Fibroblast of skin of scalp (primary cell): ENCODE measurements at regions not wholly inside any gene's neighbourhood (a gene's known extent, or its start where the extent isn't known, plus 50 kb on each side); places are given as distances from the start of the nearest gene placed in this dataset.

Source experiments
- DNase-seq: peaks from one replicate; pipeline ENCODE4 v3.0.0-alpha.2; 2013

GRCh38 chr18:24914685-24915084 is 437.3 kb downstream of the ZNF521 start:
- no peak for DNase-seq

GRCh38 chr18:24915547-24915946 is 436.4 kb downstream of the ZNF521 start:
- peak; percentile 33 for DNase-seq

GRCh38 chr18:24917767-24918166 is 434.2 kb downstream of the ZNF521 start:
- DNase-seq, result no peak

- DNase-seq, result no peak
Measured at GRCh38 chr18:24918257-24918656, 433.7 kb downstream of the ZNF521 start.

DNA sequence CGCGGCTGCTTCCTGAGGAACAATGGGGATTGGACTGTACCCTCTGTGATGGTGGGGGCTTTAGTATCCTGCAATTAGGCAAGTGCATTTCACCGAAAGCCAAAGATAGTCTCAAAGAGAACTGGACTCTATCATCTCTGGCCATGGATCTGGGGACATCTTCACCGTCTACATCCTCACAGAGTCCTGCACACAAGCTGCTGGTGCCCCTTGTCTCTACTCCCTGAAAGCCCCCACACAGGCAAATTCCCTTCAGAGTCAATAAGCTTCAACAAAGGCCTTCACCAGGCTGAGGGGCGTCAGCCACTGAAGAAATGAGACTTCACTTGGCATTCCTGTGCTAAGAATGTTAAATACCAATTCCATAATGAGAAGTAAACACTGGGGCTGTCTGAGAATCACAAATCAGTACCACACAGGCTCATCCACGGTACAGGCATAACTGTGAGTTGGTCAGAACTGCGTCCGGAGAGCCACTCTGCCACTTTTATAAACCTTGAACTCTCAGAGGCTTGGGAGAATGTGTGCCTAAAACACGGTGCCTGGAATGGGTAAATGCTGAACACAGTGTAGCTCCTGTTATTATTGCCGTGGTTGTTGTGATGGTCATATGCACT is 432.7 kb downstream of the ZNF521 start:
- no peak for DNase-seq

DNA sequence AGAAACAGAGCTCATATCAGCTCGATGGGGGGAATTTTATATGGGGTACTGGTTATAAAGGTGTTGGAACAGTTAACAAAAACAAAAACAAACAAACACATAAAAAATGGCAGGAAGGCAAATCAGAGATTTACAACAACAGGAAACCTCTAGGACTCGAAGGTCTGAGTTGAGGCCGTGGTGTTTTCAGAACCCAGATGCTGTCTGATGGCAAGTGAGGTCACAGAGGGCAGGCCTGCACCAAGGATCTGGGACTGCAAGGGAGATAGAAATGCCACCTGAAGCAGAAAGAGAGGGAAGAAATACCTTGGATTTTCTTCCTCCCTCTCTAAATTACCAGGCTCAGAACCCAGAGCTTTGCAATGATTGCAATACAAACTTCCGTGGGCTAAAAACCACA is 429.5 kb downstream of the ZNF521 start:
- DNase-seq, result no peak

GRCh38 chr18:24923138-24923537 is 428.8 kb downstream of the ZNF521 start:
- DNase-seq, result no peak

DNA sequence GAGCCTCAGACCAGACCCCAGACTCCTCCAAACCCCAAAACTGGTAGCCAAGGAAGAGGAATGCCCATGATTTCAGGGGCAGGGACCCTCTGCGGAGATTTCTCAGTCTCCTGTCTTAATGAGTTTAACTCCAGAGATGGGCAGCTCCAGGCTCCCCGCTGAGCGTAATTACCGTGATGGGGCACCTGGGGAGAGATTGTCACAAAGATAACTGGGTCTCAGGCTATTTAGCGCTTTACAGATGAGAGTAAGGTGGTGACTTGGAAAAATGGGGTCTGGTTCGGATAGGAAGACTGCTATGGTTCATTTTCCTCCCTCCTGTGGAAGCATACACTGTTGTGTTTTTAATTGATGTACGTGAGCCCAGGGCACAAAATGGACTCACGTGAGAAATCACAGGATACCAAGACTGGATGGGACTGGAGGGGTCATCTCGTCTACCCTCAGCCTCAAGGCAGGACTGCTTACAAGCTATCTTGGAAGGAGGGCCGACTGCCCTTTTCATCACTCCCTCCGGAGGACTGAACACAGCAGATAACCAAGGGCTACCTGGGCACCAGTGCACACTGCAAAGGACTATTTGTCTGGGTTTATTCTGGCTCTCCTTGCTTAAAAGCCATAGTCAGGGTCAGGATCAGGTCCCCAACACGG is 427.8 kb downstream of the ZNF521 start:
- DNase-seq, result no peak

DNA sequence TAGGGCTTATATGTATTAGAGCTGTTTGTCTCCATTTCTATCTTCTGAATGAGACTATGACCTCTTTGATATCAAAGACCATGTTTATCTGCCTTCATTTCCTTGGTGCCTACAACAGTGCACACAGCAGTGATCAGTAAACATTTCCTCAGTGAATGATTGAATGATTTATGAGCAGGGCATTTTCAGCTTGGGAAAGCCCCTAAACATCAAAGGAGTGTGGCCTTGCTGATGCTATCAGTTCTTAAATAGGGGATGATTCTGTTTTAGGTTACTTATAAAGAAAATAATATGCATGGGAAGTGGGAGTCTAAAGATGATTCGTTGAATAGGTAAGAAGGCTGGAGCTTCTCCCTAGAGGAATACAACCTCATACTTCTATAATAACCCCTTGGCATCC is 425.3 kb downstream of the ZNF521 start:
- no peak for DNase-seq

GRCh38 chr18:24928301-24928878 is 423.6 kb downstream of the ZNF521 start:
- DNase-seq, result no peak

DNA sequence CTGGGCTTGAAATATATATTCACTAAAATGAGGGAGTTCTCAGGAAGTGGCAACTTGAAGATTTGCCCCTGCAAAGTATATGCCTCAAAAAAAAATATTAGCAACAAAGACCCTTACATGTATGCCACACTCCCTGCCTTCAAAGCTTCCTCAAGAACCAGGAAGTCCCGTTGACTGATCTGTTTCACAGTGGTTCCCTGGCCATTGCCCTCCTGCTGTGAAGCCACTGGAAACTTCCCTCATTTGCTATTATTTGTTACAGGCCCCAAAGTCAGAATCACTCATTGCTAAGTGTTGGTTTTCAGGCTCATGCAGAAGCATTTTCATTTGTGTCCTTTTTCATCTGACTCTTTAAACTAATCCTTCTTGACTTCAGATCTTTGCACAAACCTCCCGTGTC is 421.5 kb downstream of the ZNF521 start:
- no peak for DNase-seq

DNA sequence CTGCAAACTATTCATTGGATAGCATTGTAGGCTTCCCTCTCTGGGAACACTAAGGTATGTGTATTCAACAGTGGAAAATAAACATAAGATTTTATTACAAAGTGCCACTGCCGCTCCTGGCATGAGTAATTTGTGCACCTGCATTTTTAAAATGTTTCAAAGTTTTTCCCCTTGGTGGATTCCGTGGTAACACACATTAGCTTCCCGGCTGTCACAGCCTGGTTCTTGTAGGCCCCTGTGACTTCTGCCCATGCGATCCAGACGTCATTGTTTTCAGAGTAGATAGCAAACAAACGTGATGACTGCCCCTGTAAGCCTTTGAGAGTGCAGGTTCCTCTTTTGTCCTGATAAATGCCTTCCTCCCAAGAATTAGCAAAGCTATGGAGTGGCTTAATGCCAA is 421.0 kb downstream of the ZNF521 start:
- DNase-seq, result no peak

GRCh38 chr18:24933345-24933744 is 418.6 kb downstream of the ZNF521 start:
- DNase-seq, result no peak

- no peak for DNase-seq
Measured at GRCh38 chr18:24934258-24934932, 417.6 kb downstream of the ZNF521 start.

- DNase-seq, result no peak
Measured at GRCh38 chr18:24935008-24935407, 417.0 kb downstream of the ZNF521 start.

GRCh38 chr18:24935896-24936295 is 416.1 kb downstream of the ZNF521 start:
- no peak for DNase-seq

GRCh38 chr18:24936691-24937090 is 415.3 kb downstream of the ZNF521 start:
- no peak for DNase-seq

- no peak for DNase-seq
Measured at GRCh38 chr18:24937639-24938275, 414.2 kb downstream of the ZNF521 start.

GRCh38 chr18:24940416-24940815 is 411.6 kb downstream of the ZNF521 start:
- no peak for DNase-seq

DNA sequence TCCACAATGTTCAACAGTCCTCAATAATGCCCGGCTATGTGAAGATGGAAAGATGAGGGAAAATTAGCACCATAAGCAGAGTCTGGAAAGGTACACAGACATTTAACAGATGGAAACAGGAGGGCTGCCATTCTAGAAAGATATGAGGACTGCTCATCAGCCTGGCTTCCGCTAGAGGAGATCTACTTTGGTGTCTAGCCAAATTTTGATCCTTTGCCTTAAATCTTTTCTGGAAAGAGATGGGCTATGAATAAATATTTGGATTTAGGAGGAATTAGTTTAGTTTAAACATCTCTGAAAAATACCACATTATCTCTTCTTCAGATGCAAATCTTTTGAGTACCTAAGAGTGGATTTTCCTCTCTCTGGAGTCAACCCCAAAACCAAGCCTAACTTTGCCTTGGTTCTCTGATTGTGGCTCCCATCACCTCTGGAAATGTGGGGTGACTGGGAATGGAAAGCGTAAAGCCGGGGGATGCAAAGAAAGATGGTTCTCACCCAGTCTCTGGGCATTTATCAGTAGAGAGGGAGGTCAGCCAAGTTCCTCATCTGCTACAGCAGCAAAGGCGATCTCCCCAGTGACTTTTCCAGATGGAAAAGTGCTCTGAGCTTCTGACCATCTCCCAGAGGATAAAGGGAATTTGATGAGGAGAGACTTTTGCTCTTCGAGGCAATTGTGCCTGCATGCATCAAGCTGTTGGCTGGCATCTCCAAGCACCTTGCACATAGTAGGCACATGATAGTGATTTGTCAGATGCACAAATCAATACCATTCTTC is 410.6 kb downstream of the ZNF521 start:
- DNase-seq, result no peak

GRCh38 chr18:24942144-24942543 is 409.8 kb downstream of the ZNF521 start:
- no peak for DNase-seq

GRCh38 chr18:24947521-24948305 is 404.3 kb downstream of the ZNF521 start:
- no peak for DNase-seq
